Dermis microvascular lymphatic vessel endothelial cell (primary cell): ENCODE measurements at regions not wholly inside any gene's neighbourhood (a gene's known extent, or its start where the extent isn't known, plus 50 kb on each side); places are given as distances from the start of the nearest gene placed in this dataset.

Experiments
- DNase-seq, 2 donors: peaks; one replicate each; pipeline versions ENCODE4 v3.0.0 to v3.0.0-alpha.2; 2010; ENCODE audit warnings: low read depth in 2 of 2

- no peak for DNase-seq
Measured at GRCh38 chr2:2998971-2999370, 378.6 kb downstream of the EIPR1 start.

GRCh38 chr2:2993172-2993692 lies 384.4 kb downstream of the EIPR1 start:
- no peak for DNase-seq

DNA sequence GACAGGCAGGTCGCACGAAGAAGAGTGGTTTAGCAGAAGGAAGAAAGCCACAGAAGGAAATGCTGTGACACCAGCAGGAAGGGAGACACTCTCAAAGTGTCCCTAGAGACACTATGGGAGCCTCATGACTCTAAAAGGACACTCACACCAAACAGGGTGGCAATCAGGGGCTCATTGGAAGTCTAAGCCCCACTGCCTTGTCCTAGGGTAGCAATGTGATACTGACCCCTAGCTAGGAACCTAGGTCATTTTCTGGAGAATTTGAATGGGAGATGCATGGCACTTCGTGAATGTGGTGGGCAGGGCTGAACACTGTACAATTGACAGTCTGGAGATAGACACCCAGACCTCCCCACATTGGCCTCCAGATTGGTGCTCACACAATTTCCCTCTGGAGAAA lies 385.0 kb downstream of the EIPR1 start:
- DNase-seq = no peak

DNA sequence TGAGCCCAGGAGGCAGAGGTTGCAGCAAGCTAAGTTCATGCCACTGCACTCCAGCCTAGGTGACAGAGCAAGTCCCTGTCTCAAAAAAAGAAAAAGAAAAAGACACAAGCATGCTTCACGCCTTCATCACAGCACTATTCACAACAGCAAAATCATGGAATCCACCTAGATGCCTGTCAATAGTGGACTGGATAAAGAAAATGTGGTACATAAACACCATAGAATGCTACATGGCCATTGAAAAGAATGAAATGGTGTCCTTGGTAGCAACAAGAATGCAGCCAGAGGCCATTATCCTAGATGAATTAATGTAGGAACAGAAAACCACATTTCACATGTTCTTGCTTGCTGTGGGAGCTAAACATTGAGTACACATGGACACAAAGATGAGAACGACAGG lies 392.6 kb downstream of the EIPR1 start:
- DNase-seq = no peak

GRCh38 chr2:2981000-2981399 lies 396.6 kb downstream of the EIPR1 start:
- no peak for DNase-seq

GRCh38 chr2:2974982-2975381 lies 402.6 kb downstream of the EIPR1 start:
- DNase-seq = no peak

GRCh38 chr2:2960441-2961133 lies 417.0 kb downstream of the EIPR1 start:
- DNase-seq = no peak

GRCh38 chr2:2950403-2950952 lies 427.1 kb downstream of the EIPR1 start:
- no peak for DNase-seq

- no peak for DNase-seq
Measured at GRCh38 chr2:2947406-2947805, 430.2 kb downstream of the EIPR1 start.

GRCh38 chr2:2942906-2943305 lies 434.7 kb downstream of the EIPR1 start:
- no peak for DNase-seq

DNA sequence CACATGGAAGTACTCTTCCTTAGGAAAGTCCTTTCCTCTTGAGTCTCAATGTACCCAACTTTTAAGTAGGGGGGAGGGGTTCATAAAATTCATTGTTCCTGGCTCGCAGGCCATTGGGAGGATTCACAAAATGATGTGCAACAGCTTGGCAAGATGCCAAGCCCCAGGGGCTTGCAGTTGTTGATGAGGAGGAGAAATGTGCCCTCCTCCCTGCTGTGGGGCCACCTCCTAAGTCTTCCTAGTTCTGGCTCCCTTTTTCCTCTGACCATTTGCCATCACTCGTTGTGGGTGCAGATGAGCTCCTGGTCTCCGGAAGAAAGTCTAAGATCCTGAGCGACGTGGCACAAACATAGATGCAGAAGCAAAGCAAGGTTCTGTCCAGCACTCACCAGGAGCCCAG lies 435.4 kb downstream of the EIPR1 start:
- DNase-seq = no peak

DNA sequence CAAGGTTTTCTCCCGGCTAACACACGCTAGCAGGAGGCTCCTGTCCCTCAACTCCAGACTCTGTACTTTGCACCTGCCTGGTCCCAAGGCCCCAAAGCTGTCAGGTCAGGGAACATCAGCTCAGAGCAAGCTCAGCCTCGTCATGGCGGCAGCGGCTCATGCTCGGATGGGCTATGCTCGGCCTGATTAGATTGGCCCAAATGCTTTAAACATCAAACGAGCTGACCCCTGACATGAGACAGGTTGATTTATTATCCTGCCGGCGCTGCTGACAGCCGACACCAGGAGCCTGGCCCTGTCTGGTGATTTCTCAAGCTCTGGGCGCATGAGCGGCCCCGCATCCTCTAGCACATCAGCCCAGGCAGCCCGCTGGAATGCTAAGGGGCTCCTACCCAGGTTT lies 436.4 kb downstream of the EIPR1 start:
- DNase-seq = no peak

GRCh38 chr2:2940702-2941101 lies 436.9 kb downstream of the EIPR1 start:
- DNase-seq = no peak

GRCh38 chr2:2940061-2940460 lies 437.6 kb downstream of the EIPR1 start:
- no peak for DNase-seq

- no peak for DNase-seq
Measured at GRCh38 chr2:2939078-2939795, 438.4 kb downstream of the EIPR1 start.

GRCh38 chr2:2938481-2938880 lies 439.1 kb downstream of the EIPR1 start:
- no peak for DNase-seq

DNA sequence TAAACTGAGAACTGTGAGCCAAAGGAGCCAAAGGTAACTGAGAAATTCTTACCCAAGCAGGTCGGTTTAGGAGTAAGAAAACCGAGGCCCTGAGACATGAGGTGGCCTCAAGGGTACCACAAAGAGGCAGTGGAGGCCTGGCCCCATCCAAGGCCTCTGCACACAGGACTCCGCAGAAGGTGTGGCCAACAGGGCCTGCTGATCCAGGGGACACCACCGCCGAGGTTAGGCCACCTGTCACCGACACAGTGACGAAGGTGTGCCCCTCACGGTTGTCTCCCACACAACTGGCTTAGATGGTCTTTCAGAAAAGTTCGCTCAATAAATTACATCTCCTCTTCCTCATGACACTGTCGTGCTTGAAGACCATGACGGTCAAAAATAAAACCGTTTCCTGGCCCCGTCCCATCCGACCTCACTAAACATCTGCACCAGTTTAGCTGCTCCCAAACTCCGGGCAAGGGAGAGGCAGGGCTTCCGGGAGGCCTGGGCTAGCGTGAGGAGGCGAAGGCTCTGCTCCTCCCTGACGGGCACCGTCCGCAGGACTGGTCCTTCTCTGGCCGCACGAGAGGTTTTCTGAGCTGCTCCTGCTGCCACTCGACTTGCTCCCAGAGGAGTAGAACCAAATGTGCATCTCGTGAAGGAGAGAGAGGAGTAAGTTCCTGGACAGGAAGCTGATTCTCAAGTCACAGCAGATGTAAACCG lies 442.0 kb downstream of the EIPR1 start:
- no peak for DNase-seq

GRCh38 chr2:2933426-2933825 lies 444.2 kb downstream of the EIPR1 start:
- no peak for DNase-seq

DNA sequence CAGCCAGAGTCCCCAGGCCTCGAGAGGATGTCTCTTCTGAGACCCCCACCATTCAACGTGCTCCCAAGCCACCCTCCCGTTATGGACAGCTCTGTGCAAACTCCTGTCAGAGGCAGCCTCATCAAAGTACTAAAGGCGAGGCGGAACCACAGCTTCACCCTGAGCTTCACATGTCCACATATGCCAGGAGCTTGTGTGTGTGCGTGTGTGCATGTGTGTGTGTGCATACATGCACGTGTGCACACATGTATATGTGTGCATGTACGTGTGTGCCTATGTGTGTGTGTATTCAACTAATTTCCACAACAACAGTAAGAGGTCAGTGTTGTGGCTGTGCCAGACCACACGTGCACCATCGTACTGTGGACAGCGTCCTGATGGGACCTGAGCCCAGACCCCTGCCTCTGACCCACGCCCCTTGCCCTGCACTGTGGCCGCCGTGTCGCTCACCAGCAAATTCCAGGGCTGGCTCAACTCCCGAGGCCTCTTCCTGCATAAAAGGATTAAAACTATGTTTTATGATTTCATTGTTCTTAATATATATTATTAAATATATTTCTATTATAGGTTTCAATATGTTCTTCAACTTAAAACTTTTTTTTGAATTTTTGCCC lies 444.8 kb downstream of the EIPR1 start:
- no peak for DNase-seq

DNA sequence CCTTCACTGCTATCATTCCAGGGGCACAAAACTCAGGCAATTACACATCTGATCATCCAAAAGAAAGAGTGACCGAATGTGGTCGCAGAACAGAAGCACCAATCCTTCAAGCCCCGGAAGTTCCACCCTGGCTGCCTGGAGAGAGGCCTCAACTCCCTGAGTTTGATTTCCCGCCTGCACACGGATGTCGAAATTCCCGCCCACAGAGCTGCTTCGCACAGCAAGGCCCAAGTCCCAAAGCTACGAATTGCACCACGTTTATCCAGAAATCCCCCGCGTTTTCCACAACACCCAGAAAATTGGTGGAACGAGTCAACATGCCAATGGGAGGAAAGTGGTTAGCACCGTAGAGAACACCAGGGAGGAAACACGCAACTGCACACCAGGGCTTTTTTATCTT lies 445.4 kb downstream of the EIPR1 start:
- no peak for DNase-seq

DNA sequence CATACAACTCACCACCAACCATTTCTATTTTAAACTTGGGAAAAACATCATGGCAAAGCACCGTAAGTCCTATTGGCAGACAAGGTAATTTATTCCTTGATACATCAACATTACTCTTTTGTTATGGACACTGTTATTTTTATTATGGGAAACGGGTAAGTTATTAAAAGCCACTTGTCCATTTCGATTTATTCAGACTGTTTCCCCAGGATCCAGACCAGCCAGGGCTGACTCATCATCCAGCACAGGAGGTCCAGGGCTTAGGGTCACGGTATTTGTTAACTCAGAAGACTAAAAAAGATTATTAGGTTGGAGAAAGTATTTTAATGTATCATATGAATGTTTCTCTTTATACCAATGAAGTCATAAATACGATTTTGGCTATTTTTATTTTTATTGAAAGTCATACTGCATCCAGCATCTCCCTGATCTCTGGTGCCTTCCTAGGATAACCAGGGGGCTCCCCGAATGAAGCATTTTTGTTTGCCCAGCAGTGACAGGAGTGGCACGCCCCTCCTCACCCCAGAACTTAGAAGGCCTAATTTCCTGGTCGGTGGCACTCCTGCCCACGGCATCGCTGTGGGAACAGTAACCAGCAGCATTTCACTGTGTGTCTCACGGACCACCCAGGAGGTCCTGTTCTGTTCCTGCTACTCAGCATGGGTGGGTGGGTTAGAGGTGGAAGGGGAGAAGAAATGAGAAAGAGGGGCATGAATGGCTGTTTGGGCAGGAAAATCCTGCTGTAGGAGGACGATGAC lies 446.1 kb downstream of the EIPR1 start:
- peak in 1 of 2 donors; percentile 18 for DNase-seq
